Fibroblast of lung (primary cell): ENCODE measurements at regions not wholly inside any gene's neighbourhood (a gene's known extent, or its start where the extent isn't known, plus 50 kb on each side); places are given as distances from the start of the nearest gene placed in this dataset.
A peak's percentile ranks its signal among the peaks of the same experiment; 100 is the strongest.

ENCODE experiments used
- DNase-seq, 2 donors: peaks; one replicate each; pipeline versions ENCODE4 v3.0.0 to v3.0.0-alpha.2; 2010; ENCODE audit warnings: low read depth in 2 of 2
- H2AFZ ChIP-seq: 2 replicates; pipeline ENCODE4 v1.5.1; 2012; ENCODE audit warnings: low read length, control low read depth, inconsistent platforms
- H3K27ac ChIP-seq: 2 replicates; pipeline ENCODE4 v1.5.1; 2011; ENCODE audit warnings: low read length, control low read depth; ENCODE audit not compliant: insufficient read depth
- H3K27me3 ChIP-seq: 2 replicates; pipeline ENCODE4 v1.5.1; 2011; ENCODE audit warnings: mild to moderate bottlenecking, low read length; ENCODE audit not compliant: control insufficient read depth, insufficient read depth
- H3K36me3 ChIP-seq: 2 replicates; pipeline ENCODE4 v1.5.1; 2011; ENCODE audit warnings: low read length; ENCODE audit not compliant: control insufficient read depth, insufficient read depth
- H3K4me1 ChIP-seq: 2 replicates; pipeline ENCODE4 v1.5.1; 2011; ENCODE audit warnings: low read length; ENCODE audit not compliant: control insufficient read depth, insufficient read depth; ENCODE audit errors: extremely low read depth
- H3K4me2 ChIP-seq: 2 replicates; pipeline ENCODE4 v1.5.1; 2011; ENCODE audit warnings: low read length, control low read depth; ENCODE audit not compliant: insufficient read depth; ENCODE audit errors: extremely low read depth
- H3K4me3 ChIP-seq, 4 experiments: fragments of 200-600 bp in 1 of 4; sonication (generic) in 1 of 4; replicated peaks in 1 of 4; 2 replicates each; pipeline ENCODE4 v1.5.1; 2011 to 2016; ENCODE audit warnings: low read length in 4 of 4, low read depth in 3 of 4, mild to moderate bottlenecking in 3 of 4, control low read depth in 2 of 4, inconsistent platforms in 1 of 4, mixed read lengths in 1 of 4; ENCODE audit not compliant: insufficient read depth in 1 of 4; ENCODE audit errors: control extremely low read depth in 1 of 4
- H3K79me2 ChIP-seq: 2 replicates; pipeline ENCODE4 v1.5.1; 2012; ENCODE audit warnings: mild to moderate bottlenecking, low read length, inconsistent platforms; ENCODE audit not compliant: control insufficient read depth, insufficient read depth
- H3K9ac ChIP-seq: 2 replicates; pipeline ENCODE4 v1.5.1; 2011; ENCODE audit warnings: mild to moderate bottlenecking, low read length, control low read depth; ENCODE audit not compliant: insufficient read depth
- H3K9me3 ChIP-seq: 2 replicates; pipeline ENCODE4 v1.5.1; 2012; ENCODE audit warnings: low read depth, low read length; ENCODE audit not compliant: control insufficient read depth, insufficient read depth
- H4K20me1 ChIP-seq: 2 replicates; pipeline ENCODE4 v1.5.1; 2011; ENCODE audit warnings: low read length; ENCODE audit not compliant: control insufficient read depth, insufficient read depth; ENCODE audit errors: extremely low read depth
- CTCF ChIP-seq, 2 donors: IDR thresholded peaks in 1 of 2; conservative IDR thresholded peaks in 1 of 2; 1 replicate in 1 of 2; 2 replicates in 1 of 2; pipeline ENCODE4 v1.5.1; 2011 to 2012; ENCODE audit warnings: low read length in 2 of 2, control low read depth in 1 of 2, inconsistent platforms in 1 of 2, low read depth in 1 of 2, mild to moderate bottlenecking in 1 of 2
- EZH2 ChIP-seq: IDR thresholded peaks from 2 replicates; pipeline ENCODE4 v1.5.1; 2012; ENCODE audit warnings: low read length, control low read depth, mild to moderate bottlenecking; ENCODE audit errors: missing control alignments

- H3K27me3 ChIP-seq: no peaks in the 10 kb centered on the region
- H4K20me1 ChIP-seq: no peaks in the 10 kb centered on the region
- no peaks in the 10 kb centered on the region for H3K79me2 ChIP-seq
- no peak overlapping the region for H3K9ac ChIP-seq
- TF ChIP-seq EZH2: no peak
- no peak for TF ChIP-seq CTCF (conservative IDR thresholded peaks at IDR 0.05 in 1 of 2, IDR thresholded peaks at IDR 0.05 in 1 of 2; ENCODE audit: low read depth in 1 of 2, low read length in 2 of 2)
- no peaks in the 10 kb centered on the region for H3K9me3 ChIP-seq
- no peak overlapping the region for H2AFZ ChIP-seq
- no peak overlapping the region for H3K4me3 ChIP-seq
- H3K4me2 ChIP-seq: no peak overlapping the region
- H3K36me3 ChIP-seq: no peaks in the 10 kb centered on the region
- H3K27ac ChIP-seq: no peak overlapping the region
- no peaks in the 10 kb centered on the region for H3K4me1 ChIP-seq
- no peak for DNase-seq
Observed at GRCh38 chr3:6091262-6091661, 769.7 kb upstream of the GRM7 start.

- Histone ChIP-seq H3K4me3 (no peak overlapping the region), H3K4me2 (no peak overlapping the region), H3K4me1 (no peaks in the 10 kb centered on the region), H3K27ac (no peak overlapping the region), H3K27me3 (no peaks in the 10 kb centered on the region), H3K36me3 (no peaks in the 10 kb centered on the region), H2AFZ (no peak overlapping the region), H3K79me2 (no peaks in the 10 kb centered on the region), H4K20me1 (no peaks in the 10 kb centered on the region), H3K9me3 (no peaks in the 10 kb centered on the region), H3K9ac (no peak overlapping the region)
- TF ChIP-seq EZH2: no peak
- TF ChIP-seq CTCF (conservative IDR thresholded peaks at IDR 0.05 in 1 of 2, IDR thresholded peaks at IDR 0.05 in 1 of 2; ENCODE audit: low read depth in 1 of 2, low read length in 2 of 2): no peak
- DNase-seq: no peak
Observed at GRCh38 chr3:6095006-6095405, 765.9 kb upstream of the GRM7 start.

- Histone ChIP-seq H2AFZ (no peak overlapping the region), H3K36me3 (no peaks in the 10 kb centered on the region), H3K9me3 (no peaks in the 10 kb centered on the region), H3K4me3 (no peak overlapping the region), H3K79me2 (no peaks in the 10 kb centered on the region), H3K27ac (no peak overlapping the region), H4K20me1 (no peaks in the 10 kb centered on the region), H3K4me1 (no peaks in the 10 kb centered on the region), H3K4me2 (no peak overlapping the region), H3K9ac (no peak overlapping the region), H3K27me3 (no peaks in the 10 kb centered on the region)
- DNase-seq: peak in 1 of 2 donors; percentile 36
- TF ChIP-seq EZH2: no peak
- no peak for TF ChIP-seq CTCF (conservative IDR thresholded peaks at IDR 0.05 in 1 of 2, IDR thresholded peaks at IDR 0.05 in 1 of 2; ENCODE audit: low read depth in 1 of 2, low read length in 2 of 2)
Observed at GRCh38 chr3:6097021-6097420, 763.9 kb upstream of the GRM7 start.
